Endometrial microvascular endothelial cells (primary cell): ENCODE measurements at regions not wholly inside any gene's neighbourhood (a gene's known extent, or its start where the extent isn't known, plus 50 kb on each side); places are given as distances from the start of the nearest gene placed in this dataset.

ENCODE experiments used
- in situ Hi-C: cut with HindIII; loops from 2 replicates; pipeline ENCODE4 v1.10.0; 2017; ENCODE audit warnings: low sequenced_read_pairs, low pct_unique_long_range_greater_than_20kb; ENCODE audit errors: inconsistent ontology term

GRCh38 chr10:78579995-78580394 is 488.8 kb upstream of the ZMIZ1 start:
- in situ Hi-C loops, result no loop called here

- in situ Hi-C loops, result no loop called here
Observed at GRCh38 chr10:78581133-78581694, 487.6 kb upstream of the ZMIZ1 start.

- in situ Hi-C loops, result no loop called here
Observed at GRCh38 chr10:78582540-78582939, 486.2 kb upstream of the ZMIZ1 start.

- in situ Hi-C loops, result no loop called here
Observed at GRCh38 chr10:78584266-78584665, 484.5 kb upstream of the ZMIZ1 start.

GRCh38 chr10:78584681-78585080 is 484.1 kb upstream of the ZMIZ1 start:
- in situ Hi-C loops, result no loop called here

- in situ Hi-C loops, result no loop called here
Observed at GRCh38 chr10:78585952-78586351, 482.8 kb upstream of the ZMIZ1 start.

GRCh38 chr10:78588194-78588811 is 480.5 kb upstream of the ZMIZ1 start:
- in situ Hi-C loops, result no loop called here

- in situ Hi-C loops, result no loop called here
Observed at GRCh38 chr10:78589687-78590086, 479.1 kb upstream of the ZMIZ1 start.

- in situ Hi-C loops, result no loop called here
Observed at GRCh38 chr10:78591066-78591465, 477.7 kb upstream of the ZMIZ1 start.

- in situ Hi-C loops, result no loop called here
Observed at GRCh38 chr10:78594559-78595268, 474.1 kb upstream of the ZMIZ1 start.

- in situ Hi-C loops, result no loop called here
Observed at GRCh38 chr10:78595269-78595619, 473.5 kb upstream of the ZMIZ1 start.

GRCh38 chr10:78596556-78596955 is 472.2 kb upstream of the ZMIZ1 start:
- in situ Hi-C loops, result no loop called here

GRCh38 chr10:78597796-78598555 is 470.8 kb upstream of the ZMIZ1 start:
- in situ Hi-C loops, result no loop called here

GRCh38 chr10:78599122-78599853 is 469.5 kb upstream of the ZMIZ1 start:
- in situ Hi-C loops, result no loop called here

- in situ Hi-C loops, result no loop called here
Observed at GRCh38 chr10:78600121-78600665, 468.6 kb upstream of the ZMIZ1 start.

- in situ Hi-C loops, result no loop called here
Observed at GRCh38 chr10:78600740-78601139, 468.0 kb upstream of the ZMIZ1 start.

GRCh38 chr10:78602201-78602932 is 466.4 kb upstream of the ZMIZ1 start:
- in situ Hi-C loops, result no loop called here

GRCh38 chr10:78604286-78604685 is 464.5 kb upstream of the ZMIZ1 start:
- in situ Hi-C loops, result no loop called here
